Hepatocyte (in vitro differentiated cells): ENCODE measurements at regions not wholly inside any gene's neighbourhood (a gene's known extent, or its start where the extent isn't known, plus 50 kb on each side); places are given as distances from the start of the nearest gene placed in this dataset.
A peak's percentile ranks its signal among the peaks of the same experiment; 100 is the strongest.

Source experiments
- DNase-seq: peaks from one replicate; pipeline ENCODE4 v3.0.0-alpha.2; 2016; ENCODE audit warnings: low spot score
- H2AFZ ChIP-seq: fragments of 200-600 bp; sonication (generic); 2 replicates; pipeline ENCODE4 v1.6.0; 2016; ENCODE audit warnings: antibody characterized with exemption, mild to moderate bottlenecking
- H3K27ac ChIP-seq: fragments of 200-600 bp; sonication (generic); 2 replicates; pipeline ENCODE4 v1.5.1; 2016; ENCODE audit warnings: mild to moderate bottlenecking
- H3K27me3 ChIP-seq: fragments of 200-600 bp; sonication (generic); 2 replicates; pipeline ENCODE4 v1.6.1; 2016
- H3K36me3 ChIP-seq: fragments of 200-600 bp; sonication (generic); replicated peaks from 2 replicates; pipeline ENCODE4 v1.5.1; 2016; ENCODE audit warnings: low read depth; ENCODE audit not compliant: insufficient read depth
- H3K4me1 ChIP-seq: fragments of 200-600 bp; sonication (generic); 2 replicates; pipeline ENCODE4 v1.5.1; 2016; ENCODE audit warnings: mild to moderate bottlenecking, moderate library complexity; ENCODE audit not compliant: insufficient read depth
- H3K4me2 ChIP-seq: fragments of 200-600 bp; sonication (generic); 2 replicates; pipeline ENCODE4 v1.6.0; 2016
- H3K4me3 ChIP-seq: fragments of 200-600 bp; sonication (generic); 2 replicates; pipeline ENCODE4 v1.5.1; 2016; ENCODE audit warnings: mild to moderate bottlenecking
- H3K79me2 ChIP-seq: fragments of 200-600 bp; sonication (generic); 2 replicates; pipeline ENCODE4 v1.6.0; 2017; ENCODE audit warnings: mild to moderate bottlenecking
- H3K9me2 ChIP-seq: fragments of 200-600 bp; sonication (generic); replicated peaks from 2 replicates; pipeline ENCODE4 v1.6.0; 2017; ENCODE audit warnings: mild to moderate bottlenecking; ENCODE audit not compliant: insufficient read depth
- H3K9me3 ChIP-seq: fragments of 200-600 bp; sonication (generic); 2 replicates; pipeline ENCODE4 v1.5.1; 2016; ENCODE audit warnings: low read depth, mild to moderate bottlenecking
- H4K20me1 ChIP-seq: fragments of 200-600 bp; sonication (generic); 2 replicates; pipeline ENCODE4 v1.6.0; 2016; ENCODE audit warnings: mild to moderate bottlenecking; ENCODE audit not compliant: insufficient read depth, poor library complexity, severe bottlenecking
- CTCF ChIP-seq: fragments of 200-600 bp; sonication (generic); IDR thresholded peaks from 2 replicates; pipeline ENCODE4 v1.5.1; 2016; ENCODE audit warnings: antibody characterized with exemption, mild to moderate bottlenecking; ENCODE audit not compliant: poor library complexity
- EZH2 ChIP-seq: fragments of 200-600 bp; sonication (generic); IDR thresholded peaks from 2 replicates; pipeline ENCODE4 v1.6.1; 2016; ENCODE audit warnings: antibody characterized with exemption, mild to moderate bottlenecking, borderline replicate concordance
- EZH2phosphoT487 ChIP-seq: fragments of 200-600 bp; sonication (generic); IDR thresholded peaks from one replicate; pipeline ENCODE4 v1.6.1; 2018; ENCODE audit warnings: antibody characterized with exemption, mild to moderate bottlenecking, low read depth, moderate library complexity; ENCODE audit not compliant: unreplicated experiment, severe bottlenecking
- WGBS: methylation state at CpG from one replicate; pipeline ENCODE4 v1.1.6; 2016; ENCODE audit warnings: low lambda C conversion rate; ENCODE audit errors: missing lambda C conversion rate; 5-methylcytosine and 5-hydroxymethylcytosine counted together

- H3K9me3 ChIP-seq, result no peaks in the 10 kb centered on the region
- H3K4me3 ChIP-seq, result no peak overlapping the region
- no peaks in the 10 kb centered on the region for H3K27me3 ChIP-seq
- no peak overlapping the region for H2AFZ ChIP-seq
- no peaks in the 10 kb centered on the region for H3K36me3 ChIP-seq
- no peaks in the 10 kb centered on the region for H3K79me2 ChIP-seq
- H3K4me1 ChIP-seq, result no peaks in the 10 kb centered on the region
- TF ChIP-seq CTCF (no peak), EZH2phosphoT487 (no peak), EZH2 (no peak)
- H3K9me2 ChIP-seq, result no peaks in the 10 kb centered on the region
- no peak for DNase-seq
- H3K27ac ChIP-seq, result peak overlapping the region; percentile 41
- 60% methylated on average over 4 of the region's 4 CpGs for WGBS
- H4K20me1 ChIP-seq, result no peaks in the 10 kb centered on the region
- no peak overlapping the region for H3K4me2 ChIP-seq
These were observed 343.0 kb upstream of the DYNLRB2 start for GRCh38 chr16:80197741-80198201.

DNA sequence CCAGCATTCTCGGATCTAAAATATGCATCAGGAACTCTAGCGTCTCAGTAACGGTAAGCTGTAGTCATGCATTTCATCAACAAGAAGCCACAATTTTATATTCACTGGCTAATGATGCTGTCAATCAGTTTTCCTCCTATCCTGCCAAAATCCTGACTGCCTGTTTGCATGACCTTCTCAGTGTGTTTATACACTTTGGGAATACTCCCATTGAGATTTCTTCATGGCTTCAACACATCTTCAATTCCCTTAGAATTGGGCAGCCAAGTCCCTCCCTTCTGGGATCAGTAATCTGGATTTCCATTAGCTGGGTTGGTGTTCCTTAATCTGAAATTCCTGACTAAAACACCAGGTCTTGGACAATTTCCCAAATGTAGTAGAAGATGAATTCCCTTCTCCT, 348.9 kb upstream of the DYNLRB2 start:
- H3K4me2 ChIP-seq, result no peak overlapping the region
- H3K4me1 ChIP-seq, result no peaks in the 10 kb centered on the region
- H3K27me3 ChIP-seq, result no peaks in the 10 kb centered on the region
- H2AFZ ChIP-seq, result no peak overlapping the region
- H3K9me2 ChIP-seq, result no peaks in the 10 kb centered on the region
- TF ChIP-seq CTCF (no peak), EZH2phosphoT487 (no peak), EZH2 (no peak)
- H4K20me1 ChIP-seq, result no peaks in the 10 kb centered on the region
- no peak for DNase-seq
- H3K36me3 ChIP-seq, result no peaks in the 10 kb centered on the region
- no peak overlapping the region for H3K27ac ChIP-seq
- 92% methylated on average over 3 of the region's 3 CpGs for WGBS
- no peaks in the 10 kb centered on the region for H3K9me3 ChIP-seq
- no peaks in the 10 kb centered on the region for H3K79me2 ChIP-seq
- H3K4me3 ChIP-seq, result no peak overlapping the region

GRCh38 chr16:80189476-80190175, 351.2 kb upstream of the DYNLRB2 start:
- Histone ChIP-seq H3K4me2 (no peak overlapping the region), H3K9me2 (no peaks in the 10 kb centered on the region), H3K9me3 (no peaks in the 10 kb centered on the region), H4K20me1 (no peaks in the 10 kb centered on the region), H3K27me3 (no peaks in the 10 kb centered on the region), H3K36me3 (no peaks in the 10 kb centered on the region), H3K79me2 (no peaks in the 10 kb centered on the region), H3K4me1 (no peaks in the 10 kb centered on the region), H3K27ac (no peak overlapping the region), H3K4me3 (no peak overlapping the region), H2AFZ (no peak overlapping the region)
- no peak for TF ChIP-seq EZH2
- no peak for TF ChIP-seq CTCF
- no peak for TF ChIP-seq EZH2phosphoT487
- DNase-seq, result no peak
- 74% methylated on average over 7 of the region's 7 CpGs for WGBS
